Renal cortical epithelial cell (primary cell): ENCODE measurements at regions not wholly inside any gene's neighbourhood (a gene's known extent, or its start where the extent isn't known, plus 50 kb on each side); places are given as distances from the start of the nearest gene placed in this dataset.
A peak's percentile ranks its signal among the peaks of the same experiment; 100 is the strongest.
"Not testable (repeated sequence)": the region's sequence is repeated elsewhere in the genome, so short reads cannot be mapped to it uniquely, and the experiment has no call there.

Experiments used
- DNase-seq: peaks from one replicate; pipeline ENCODE4 v3.0.0-alpha.2; 2011; ENCODE audit warnings: low read depth

DNA sequence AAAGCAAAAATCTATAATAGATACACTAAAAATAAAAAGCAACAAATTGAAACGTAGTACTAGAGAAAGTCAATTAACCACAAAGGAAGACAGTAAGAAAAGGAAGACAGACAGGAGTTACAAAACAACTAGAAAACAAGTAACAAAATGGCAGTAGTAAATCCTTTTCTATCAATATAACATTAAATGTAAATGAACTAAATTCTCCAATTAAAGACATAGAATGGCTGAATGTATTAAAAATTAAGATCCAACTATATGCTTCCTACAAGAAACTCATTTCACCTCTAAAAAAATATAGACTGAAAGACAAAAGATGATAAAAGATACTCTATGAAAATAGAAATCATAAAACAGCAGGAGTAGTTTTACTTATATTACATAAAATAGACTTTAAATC, 79.1 kb downstream of the CTH start:
- no peak for DNase-seq

DNA sequence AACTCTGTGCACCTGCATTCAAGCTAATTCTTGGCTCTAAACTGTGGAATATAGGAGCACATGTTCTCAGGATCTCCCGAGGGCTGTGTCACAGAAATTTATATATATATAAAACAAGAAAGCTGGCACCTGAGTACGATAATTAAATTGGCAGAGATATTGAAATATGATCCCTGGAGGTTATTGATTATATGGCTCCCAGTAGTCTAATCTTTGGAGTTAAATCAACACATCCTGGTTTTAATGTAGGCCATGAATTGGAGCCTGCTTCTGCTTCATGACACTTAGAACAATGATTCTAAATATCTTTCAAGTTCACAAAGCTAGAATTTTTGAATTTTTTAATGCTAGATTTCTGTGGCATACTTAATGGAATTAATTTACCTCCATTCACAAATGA, 84.3 kb downstream of the CTH start:
- no peak for DNase-seq

DNA sequence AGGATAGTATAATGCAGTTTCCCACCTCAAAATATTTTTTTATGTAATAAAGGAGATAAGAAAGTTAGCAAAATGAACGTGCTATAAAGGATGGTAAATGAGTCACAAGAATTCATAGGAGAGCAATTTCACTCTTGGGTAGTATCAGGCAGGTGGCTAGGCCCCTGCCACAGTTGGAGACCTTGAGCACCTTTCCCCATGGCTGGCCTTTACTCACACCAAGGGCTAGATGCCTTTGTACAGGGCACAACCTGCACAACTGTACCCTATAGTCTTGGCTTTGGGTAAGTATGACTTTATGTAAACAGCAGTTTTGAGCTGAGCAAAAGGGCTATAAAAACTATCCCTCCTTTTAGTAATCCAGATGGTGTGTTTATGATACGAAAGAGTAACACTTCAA, 85.1 kb downstream of the CTH start:
- DNase-seq, result no peak

DNA sequence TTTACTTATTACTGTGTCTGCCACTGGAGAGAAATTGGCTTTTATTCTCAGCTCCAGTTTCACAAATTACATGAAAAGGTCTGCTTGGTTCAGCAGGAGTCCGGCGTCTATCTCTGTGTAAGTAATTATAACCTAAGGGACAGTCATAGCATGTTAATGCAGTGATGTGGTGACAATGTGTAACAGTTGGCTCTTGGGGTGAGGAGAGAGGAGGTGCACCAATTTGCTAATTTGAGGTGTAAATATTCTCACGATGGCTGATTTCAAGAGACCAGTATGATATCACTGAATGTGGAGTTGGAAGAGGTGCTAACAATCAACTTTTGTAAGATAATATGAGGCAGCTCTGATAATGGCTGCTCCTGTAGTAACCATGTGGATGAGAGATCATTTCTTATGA, 86.1 kb downstream of the CTH start:
- no peak for DNase-seq

DNA sequence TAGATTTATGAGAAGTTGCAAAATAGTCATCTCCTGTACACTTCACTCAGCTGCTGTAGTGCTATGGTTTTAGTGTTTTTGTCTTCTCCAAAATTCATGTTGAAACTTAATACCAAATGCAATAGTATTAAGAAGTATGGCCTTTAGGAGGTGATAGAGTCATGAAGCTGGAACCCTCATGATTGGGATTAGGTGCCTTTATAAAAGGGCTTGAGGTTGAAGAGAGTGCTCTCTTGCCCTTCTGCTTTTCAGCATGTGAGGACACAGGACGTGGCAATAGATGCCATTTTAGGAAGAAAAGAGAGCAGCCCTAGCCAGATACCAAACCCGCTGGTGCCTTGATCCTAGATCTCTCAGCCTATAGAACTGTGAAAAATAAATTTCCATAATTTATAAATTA, 87.6 kb downstream of the CTH start:
- no peak for DNase-seq

DNA sequence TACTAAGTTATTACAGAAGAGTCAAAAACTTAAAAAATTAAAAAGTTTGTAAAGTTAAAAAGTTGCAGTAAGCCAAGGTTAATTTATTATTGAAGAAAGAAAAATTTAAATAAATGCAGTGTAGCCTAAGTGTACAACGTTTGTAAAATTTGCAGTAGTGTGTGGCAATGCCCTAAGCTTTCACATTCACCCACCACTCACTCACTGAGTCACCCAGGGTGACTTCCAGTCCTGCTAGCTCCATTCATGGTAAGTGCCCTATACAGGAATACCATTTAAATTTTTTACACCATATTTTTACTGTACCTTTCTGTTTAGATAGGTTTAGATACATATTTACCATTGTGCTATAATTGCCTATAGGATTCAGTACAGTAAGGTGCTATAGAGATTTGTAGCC, 88.6 kb downstream of the CTH start:
- DNase-seq, result peak; percentile 57

DNA sequence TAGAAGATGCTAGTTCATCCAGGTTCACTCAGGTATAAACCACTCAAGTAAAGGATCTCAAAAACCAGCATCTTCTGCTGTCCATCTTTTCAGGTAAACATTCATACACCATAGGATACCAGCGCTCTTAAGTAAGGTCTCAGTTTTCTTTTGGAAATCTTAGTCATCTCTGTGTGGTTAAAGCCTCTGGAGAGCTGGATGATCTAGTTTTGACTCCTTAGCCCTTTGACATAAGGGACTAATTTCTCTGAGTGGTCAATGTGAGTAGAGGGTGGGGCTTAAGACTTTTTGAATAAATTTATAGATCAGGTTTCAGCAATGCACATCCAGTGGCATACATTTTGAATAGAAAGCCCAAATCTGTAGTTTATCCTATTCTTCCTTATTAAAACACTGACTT, 92.3 kb downstream of the CTH start:
- peak; percentile 22 for DNase-seq

DNA sequence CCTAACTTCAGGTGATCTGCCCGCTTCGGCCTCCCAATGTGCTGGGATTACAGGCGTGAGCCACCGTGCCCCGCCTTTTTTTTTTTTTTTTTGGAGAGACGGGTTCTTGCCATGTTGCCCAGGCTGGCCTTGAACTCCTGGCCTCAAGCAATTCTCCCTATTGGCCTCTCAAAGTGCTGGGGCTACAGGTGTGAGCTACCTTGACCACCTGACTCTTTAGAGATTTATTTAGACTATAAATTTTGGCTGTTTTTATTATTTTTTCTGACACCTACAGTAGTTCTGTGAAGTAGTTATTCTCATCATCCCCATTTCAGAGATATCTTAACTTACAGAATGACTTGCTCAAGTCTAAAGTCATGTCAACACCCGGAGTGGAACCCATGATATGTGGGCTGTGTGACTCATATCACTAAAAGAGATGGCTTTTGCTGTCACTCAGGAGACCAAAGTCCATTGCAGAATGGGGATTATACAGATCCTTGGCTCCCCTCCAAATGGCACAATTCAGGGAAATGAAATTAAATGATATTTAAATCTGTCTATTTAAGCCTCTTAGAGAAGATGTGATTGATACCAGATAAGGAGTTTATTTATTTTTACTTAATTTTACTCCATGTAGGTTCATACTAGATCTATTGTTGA, 93.2 kb downstream of the CTH start:
- peak; percentile 75 for DNase-seq

DNA sequence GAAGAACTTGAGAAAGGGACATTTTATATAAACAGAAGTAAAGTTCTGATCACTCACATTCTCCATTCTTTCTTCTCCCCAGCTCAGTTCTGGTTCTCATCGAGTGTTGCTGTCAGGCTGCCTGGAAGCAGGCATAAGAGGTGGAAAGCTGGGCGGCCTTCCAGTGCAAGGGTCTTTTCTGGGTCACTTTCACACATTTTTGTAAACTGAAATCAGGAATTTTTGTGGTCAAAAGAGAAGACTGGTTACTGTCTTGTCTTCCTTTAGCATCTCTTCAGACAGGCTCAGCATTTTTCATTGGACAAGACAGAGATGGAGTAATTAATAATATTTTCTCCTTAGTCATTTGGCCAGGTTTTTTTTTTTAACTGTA, 93.7 kb downstream of the CTH start:
- DNase-seq, result peak; percentile 35

DNA sequence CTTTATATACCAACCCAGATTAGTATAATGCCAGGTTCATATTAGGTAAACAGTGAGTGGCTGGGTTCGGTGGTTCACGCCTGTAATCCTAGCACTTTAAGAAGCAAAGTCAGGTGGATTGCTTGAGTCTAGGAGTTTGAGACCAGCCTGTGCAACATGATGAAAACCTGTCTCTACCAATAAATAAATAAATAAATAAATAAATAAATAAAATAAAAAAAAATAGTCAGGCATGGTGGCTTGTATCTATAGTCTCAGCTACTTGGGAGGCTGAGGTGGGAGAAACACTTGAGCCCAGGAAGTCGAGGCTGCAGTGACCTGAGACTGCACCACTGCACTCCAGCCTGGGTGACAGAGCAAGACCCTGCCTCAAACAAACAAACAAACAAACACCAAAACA, 96.9 kb downstream of the CTH start:
- not testable (repeated sequence) for DNase-seq

DNA sequence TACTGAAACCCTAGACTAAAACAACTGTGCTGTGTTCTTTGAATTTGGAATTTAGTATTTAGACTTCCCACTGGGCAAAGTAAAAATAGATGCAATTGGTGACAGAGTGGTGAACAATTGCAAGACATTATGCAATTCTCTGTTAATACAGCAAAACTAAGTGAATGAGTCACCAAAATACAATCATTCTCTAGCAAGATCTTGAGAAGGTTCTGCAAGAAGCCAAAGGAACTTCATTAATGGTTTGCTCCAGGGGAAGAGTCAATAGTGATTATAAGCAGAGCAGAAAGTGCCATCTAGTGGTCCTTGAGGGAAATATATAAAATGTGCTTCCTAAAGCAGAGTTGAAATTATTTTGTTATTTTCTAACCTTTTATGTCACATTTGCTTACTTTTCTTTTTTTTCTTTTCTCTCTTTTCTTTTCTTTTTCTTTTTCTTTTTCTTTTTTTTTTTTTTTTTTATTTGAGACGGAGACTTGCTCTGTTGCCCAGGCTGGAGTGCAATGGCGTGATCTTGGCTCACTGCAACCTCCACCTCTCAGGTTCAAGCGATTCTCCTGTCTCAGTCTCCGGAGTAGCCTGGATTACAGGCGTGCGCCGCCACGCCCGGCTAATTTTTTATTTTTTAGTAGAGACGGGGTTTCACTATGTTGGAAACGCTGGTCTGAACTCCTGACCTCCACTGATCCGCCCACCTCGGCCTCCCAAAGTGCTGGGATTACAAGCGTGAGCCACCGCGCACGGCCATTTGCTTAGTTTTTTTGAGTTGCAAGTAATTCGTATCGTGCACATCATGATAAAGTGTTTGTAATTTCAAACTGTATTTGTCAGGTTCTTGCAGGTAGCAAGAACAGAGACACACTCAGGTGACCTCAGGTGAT, 99.2 kb downstream of the CTH start:
- peak; percentile 100 for DNase-seq

DNA sequence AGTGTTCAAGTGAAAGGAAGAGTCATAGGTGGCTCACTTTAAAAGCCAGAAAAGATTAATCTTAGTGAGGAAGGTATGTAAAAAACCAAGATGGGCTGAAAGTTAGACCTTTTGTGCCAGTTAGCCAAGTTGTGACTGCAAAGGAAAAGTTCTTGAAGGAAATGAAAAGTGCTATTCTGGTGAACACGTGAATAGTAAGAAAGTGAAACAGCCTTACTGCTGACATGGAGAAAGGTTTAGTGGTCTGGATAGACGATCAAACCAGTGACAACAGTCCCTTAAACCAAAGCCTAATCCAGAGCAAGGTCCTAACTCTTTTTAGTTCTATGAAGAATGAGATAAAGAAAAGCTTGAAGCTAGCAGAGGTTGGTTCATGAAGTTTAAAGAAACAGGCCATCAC, 106.4 kb downstream of the CTH start:
- no peak for DNase-seq

DNA sequence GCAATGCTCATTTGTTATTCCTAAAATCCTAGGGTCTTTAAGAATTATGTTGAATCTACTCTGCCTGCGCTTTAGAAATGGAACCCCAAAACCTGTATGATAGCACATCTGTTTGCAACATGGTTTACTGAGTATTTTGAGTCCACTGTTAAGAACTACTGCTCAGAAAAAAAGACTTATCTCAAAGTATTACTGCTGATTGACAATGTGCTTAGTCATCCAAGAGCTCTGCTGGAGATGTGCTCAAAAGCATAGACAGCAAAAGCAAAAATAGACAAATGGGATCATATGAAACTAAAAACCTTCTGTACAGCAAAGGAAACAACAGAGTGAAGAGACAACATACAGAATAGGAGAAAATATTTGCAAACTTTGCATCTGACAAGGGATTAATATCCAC, 107.0 kb downstream of the CTH start:
- no peak for DNase-seq

DNA sequence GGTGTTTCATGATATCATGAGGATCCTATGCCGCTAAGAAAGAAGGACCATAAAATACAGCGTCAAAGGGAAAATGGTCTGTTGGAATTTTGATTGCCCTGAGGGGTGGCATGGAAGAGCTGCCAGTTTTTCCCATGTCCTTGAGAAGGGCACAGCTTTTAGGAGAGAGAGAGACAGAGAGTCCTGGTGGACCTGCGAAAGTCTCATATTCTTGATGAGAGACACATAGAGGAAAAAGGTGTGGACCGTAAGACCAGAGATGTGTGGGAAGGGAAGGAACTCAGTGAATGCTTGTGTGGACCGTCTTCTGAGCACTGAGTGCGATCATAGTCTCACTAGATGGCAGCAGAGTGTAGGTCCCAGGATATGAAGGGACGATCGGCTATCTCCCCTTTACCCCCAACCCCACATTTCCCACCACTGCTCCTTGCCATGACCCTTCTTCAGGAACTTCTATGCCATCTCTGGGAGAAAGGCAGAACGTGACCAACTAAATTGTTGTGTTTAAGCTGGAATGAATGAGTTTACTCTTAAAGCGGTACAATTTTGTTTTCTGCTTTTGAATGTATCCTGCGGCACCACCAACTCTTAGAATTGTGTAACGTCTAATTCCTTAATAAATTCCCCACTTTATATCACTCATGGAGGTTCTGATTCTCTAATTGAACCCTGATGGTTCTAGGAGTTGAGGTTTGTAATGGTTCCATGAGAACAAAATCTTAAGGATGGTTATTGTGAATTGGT, 117.7 kb downstream of the CTH start:
- peak; percentile 38 for DNase-seq

DNA sequence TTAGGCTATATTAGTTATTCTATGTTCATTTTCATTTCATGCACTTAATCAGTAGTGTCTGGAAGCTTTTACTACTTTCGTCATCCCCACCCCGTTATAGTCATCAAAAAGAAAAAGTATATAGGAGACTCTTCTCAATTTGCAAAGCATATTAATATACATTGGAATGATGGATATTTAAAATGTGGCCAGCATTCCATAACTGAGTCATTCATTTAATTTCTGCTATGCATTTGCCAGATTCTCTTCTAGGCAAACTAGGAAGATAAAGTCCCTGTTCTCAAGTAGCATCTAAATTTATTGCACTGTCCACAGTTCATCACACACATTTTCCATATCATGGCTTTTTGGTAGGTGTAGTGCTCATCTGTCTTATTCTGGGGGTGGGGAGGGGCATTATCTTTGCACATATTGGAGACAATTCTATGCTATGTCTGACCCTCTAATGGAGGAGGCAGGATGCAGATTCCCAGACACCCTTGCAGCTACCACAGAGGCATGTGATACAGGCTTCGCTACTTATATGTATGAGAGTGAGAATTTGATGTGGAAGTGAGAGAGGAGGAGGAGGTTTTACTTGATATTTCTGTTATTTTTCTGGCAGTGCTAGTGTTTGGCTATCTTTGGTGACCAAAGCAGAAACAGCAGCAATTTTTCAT, 125.8 kb downstream of the CTH start:
- no peak for DNase-seq

DNA sequence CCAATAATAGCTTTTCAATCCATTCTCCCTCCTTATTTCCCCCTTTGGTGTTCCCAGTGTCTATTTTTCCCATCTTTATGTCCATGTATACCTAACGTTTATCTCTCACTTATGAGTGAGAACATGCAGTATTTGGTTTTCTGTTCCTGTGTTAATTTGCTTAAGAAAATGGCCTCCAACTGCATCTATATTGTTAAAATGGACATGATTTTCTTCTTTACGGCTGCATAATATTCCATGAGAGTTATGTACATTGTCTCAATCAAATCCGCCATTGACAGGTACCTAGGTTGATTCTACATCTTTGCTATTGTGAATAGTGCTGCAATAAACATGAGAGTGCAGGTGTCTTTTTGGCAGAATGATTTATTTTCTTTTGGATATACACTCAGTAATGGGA, 126.7 kb downstream of the CTH start:
- DNase-seq, result no peak

DNA sequence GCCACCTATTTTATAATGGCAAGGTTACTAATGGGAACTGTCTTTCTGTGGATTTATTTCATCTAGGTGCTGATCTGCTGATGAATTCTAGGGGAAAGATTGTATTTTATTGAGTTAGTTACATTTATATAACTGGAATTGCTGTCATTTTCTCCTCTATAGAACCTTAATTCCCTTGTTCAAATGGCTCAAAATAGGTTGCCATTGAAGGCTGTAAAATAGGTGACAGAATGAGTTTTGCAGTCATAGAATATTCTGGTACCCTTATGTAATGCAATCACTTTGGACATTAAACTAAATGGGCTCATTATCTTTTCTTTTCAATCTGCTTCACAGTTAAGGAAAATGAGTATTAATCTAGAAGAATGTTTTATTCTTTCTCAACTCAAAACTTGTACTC, 131.0 kb downstream of the CTH start:
- no peak for DNase-seq

DNA sequence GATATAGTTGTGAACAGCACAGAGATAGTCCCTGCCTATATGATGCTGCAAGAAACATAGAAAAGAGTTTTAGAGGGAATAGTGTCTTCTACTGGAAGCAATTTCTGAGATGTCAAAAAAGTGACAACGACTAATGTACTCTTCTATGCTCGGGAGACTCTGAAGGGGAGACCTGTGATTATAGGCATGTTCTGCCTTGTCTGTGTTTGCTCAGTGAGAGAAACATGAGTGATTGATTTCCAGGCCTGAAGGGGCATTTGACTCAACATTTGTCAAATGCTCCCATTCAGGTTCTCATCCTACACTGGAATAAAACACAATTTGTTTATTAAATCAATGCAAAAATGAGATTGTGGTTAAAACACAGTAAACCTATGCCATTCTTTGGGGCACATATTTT, 131.8 kb downstream of the CTH start:
- DNase-seq, result no peak

DNA sequence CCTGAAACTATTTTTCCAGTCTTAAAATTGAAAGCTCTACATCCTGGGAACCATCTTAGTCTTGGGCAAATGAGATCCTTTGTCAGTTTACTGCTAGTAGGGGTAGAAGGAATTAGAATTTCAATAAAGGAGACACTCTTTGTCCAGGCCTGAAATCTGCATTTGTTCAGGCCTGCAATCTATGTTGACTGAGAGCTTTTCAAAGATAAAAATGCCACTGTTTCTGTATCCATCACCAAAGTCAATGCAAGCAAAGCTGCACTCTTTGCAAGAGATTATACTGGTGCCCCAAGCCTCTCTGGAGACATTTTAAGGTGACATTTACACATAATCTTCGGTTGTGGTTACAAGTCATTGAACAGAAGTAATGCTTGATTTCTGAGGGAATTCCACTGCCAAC, 135.7 kb downstream of the CTH start:
- no peak for DNase-seq

DNA sequence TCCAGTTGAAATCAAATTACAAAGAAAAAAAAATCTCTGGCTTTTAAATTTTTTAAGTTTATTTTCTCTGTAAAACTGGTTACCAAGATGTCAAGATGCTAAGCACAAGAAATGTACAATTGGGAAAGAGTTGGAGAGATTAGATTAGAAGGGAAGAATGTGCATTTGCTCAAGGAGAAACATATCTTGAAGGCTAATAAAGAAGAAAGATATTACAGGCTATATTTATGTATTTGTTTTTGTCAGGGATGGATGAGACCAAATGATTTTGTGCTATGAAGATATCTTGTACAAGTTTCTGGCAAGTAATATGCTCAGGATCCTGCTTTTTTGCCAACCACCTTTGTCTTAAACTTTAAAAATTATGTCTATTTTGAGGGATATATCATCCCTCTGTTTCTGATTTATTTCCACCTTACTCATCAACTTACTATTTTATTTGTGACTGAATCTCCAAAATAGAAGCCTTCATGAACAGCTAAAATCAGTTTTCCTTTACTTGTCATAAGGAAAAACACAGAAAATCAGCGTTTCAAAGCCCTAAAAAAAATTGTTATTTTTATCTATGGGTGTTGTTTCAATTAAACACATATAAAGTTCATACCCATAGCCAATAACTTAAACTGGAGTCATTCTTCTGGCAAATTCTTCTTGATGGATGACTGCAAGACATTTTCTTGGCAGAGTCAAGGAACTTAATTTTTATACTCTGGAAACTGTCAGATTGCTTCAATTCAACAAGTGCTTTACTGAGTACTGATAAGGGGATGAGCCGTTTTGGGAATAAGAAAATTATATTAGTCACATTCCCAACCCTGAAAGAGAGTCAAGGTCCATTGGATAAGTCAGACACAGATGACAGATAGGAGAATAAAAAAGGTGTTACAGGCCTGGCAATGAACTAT, 141.8 kb downstream of the CTH start:
- DNase-seq, result no peak

DNA sequence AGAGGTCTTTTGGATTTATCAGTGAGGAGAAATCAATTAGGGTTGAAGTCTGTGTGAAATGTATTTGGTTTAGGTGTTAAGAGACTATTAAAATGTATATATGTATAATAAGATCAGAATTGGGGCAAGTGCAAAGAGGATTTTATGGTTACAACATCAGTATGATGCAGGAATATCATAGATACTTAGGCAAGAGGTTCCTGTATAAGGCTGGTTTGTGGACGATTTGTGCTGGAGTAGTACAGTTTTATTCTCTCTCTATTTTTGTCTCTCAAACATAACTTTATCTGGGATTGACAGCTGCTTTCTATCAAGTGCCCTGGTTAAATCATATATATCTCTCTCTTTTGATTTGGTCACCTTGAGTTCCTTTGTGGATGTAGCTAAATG, 142.5 kb downstream of the CTH start:
- DNase-seq, result no peak
